ENCODE measurements at regions not wholly inside any gene's neighbourhood (a gene's known extent, or its start where the extent isn't known, plus 50 kb on each side); places are given as distances from the start of the nearest gene placed in this dataset.

DNA sequence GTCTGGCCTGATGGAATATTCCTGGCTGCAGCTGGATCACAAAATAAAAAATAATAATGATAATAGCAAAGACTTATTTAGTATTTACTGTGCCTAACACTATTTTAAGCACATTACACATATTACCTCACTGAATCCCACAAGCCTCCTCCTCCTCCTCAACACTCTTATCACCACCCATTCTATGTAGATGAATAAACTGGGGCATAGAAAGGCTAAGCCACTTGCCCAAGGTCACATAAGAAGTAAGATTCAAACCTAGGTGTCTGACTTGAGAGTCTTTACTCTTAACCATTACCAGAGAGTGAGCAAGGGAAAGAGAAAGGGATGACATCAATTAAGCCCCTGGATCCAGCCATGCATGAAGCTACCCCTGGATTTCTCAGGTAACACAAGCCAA is 493.1 kb downstream of the SHQ1 start:
- no peak for DNase-seq

DNA sequence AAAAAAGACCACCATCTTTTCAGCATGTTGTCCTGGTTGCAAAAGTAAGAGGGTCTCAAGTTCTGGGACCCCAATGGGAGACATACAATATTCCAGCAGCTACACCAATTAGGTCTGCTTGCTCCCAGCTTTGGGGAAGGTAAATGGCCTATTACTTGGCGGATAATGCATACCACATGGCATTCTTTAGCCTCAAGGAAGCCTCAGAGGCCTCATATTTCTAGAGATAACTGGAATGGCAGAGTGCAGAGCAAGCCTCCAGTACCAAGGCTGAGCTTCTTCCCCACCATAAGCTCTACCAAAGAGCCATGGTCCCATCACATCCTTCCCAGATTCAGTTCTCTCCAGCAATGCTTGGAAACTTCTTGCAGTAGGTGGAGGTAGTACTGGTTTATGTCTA is 493.8 kb downstream of the SHQ1 start:
- DNase-seq, result no peak

DNA sequence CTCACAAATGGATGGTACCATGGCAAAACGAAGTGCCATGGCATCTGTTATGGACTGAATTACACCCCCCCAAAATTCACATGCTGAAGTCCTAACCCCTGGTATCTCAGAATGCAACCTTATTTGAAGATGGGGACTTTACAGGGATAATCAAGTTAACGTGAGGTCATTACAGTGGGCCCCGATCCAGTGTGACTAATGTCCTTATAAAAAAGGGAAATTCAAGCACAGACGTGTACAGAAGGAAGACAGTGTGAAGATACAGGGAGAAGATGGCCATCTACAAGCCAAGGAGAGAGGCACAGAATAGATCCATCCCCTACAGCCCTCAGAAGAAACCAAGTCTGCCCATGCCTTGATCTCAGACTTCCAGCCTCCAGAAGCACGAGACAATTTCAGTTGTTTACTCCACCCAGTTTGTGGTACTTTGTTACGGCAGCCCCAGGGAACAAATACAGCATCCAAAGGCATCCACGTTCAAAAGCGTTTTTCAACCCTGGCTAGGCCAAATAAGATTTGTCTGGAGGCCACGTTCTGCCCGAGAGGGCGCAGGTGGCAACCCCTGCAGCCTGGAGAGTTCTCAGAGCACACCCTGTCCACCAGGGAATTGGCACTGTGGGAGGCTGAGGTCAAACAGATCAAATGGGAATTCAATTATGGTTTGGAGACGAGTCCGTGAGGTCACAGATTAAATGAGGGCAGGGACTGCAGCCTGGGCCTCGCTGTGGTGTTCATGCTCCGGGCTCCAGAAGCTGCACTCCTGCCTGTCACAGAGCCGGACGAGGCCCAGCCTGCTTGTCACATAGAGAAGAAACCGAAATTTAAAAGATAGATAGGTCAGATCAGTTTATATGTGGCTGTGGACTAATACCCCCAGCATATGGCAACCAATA is 494.8 kb downstream of the SHQ1 start:
- no peak for DNase-seq

DNA sequence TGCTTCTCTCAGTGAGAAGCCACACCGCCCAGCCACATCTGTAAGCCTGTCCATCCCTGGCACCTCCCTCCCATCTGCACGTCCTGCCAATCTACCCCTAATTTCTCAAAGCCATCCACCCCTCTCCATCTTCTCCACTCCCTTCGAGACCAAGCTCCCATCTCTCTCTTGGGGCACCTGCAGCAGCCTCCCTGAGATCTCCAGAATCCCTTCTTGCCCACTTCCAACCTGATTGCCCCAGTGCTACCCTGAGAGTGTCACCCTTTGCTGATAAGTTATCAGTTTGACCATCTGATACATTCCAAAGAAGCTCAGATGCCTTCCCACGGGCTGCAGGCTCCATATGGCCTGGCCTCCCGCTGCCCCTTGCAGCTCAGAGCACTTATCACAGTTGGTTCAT is 496.1 kb downstream of the SHQ1 start:
- no peak for DNase-seq

DNA sequence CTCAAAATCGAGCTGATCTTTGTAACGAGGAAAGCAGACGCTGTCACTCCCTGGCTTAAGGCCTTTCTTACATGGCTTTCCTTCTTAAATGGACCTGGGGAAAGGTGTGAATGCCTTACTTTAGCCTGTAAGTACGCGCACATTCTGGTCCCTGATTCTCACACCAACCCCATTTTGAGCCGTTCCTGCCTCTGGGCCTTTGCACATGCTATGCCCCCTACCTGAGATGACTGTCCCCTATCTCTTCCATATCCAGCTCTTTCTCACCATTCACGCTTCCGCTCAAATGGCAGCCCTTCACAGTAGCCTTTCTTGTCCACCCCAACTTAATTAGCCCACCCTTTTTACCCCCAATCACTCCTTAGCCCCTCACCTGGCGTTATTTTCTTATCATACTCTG is 496.7 kb downstream of the SHQ1 start:
- no peak for DNase-seq

DNA sequence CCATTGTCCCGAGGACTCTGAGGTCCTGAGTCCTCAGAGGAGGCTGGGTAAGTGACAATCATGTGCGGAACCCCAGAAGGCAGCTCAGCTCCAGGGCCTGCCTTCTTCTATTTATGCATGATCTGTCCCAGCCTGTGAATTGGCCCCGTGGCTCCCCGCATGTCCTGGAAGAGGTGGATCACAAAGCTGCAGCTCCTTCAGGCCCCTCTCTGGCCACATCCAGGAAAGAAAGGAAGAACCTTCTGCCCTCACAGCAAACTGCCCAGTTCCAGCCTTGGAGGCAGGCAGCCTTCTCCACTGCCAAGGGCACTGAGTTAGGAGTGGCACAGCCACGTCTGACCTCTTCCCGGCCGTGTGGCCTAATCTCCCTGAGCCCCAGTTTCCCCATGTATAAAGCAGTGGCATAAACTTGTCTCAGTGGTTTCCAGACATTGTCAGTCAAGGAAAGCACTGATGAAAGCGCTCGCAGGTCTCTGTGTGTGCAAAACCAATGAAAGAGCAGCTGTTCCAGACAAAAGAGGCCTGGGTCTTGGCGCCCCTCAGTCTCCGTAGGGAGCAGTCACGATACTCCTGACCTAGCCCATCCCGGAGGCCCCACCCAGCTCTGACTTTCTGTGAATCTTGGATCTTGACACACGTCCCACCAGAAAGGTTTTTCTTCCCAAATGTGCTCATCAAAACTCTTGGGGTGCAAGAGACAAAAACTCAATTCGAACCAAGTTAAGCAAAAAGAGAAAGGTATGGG is 497.3 kb downstream of the SHQ1 start:
- DNase-seq, result no peak

DNA sequence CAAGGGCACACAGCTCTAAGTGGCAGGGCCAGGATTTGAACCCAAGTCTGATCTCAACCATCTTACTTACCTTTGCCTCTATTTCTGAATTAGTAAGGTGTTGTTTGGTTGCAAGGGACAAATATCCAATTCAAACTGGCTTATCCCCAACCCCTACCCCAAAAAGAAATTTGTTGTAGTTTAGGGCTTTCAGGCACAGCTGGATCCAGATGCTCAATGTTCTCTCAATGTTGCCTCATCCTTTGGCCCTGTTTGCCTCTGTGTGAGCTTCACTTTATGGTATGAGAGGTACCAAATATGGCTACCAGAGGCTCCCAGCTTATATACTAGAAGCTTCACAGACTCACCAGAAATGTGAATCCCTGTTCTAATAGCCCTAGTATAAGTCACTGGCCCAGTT is 499.9 kb downstream of the SHQ1 start:
- DNase-seq, result no peak

DNA sequence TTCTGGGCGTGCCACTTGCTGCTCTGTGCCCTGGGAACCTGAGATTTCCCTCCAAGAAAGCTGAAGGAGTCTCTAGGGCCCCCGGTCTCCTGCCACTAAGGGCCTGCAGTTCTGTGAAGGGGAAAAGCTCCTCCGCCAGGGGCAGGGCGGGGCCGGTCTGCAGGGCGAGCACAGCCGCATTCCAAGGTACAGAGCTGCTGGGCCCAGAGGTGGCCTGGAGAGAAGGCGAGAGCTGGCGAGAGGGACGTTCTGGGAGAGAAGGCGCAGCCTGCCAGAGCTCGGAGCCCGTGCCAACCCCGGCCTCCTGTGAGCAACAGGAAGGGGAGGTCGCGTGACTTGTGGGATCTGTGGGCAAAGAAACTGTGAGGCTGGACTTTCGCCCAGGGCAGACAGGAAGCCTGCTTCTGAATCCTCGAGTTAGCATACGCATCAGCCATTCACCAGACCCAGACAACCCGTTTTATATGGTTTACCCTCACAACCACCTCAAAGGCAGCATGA is 500.4 kb downstream of the SHQ1 start:
- peak; percentile 75 for DNase-seq

DNA sequence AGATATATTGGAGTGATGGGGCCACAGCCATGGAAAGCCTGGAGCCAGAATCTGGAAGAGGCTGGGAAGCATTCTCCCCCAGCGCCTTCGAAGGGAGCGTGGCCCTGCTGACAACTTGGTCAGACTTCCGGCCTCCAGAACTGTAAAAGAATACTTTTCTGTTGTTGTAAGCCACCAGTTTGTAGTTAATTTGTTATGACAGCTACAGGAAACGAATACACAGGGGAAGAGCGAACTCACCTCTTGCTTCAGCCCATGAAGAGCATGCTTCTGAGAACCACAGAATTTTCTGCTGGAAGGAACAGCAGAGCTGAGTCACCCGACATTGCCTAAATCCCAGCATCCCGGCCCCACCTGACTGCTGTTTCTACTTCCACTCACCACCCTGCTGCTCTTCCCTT is 501.7 kb downstream of the SHQ1 start:
- DNase-seq, result peak; percentile 42

DNA sequence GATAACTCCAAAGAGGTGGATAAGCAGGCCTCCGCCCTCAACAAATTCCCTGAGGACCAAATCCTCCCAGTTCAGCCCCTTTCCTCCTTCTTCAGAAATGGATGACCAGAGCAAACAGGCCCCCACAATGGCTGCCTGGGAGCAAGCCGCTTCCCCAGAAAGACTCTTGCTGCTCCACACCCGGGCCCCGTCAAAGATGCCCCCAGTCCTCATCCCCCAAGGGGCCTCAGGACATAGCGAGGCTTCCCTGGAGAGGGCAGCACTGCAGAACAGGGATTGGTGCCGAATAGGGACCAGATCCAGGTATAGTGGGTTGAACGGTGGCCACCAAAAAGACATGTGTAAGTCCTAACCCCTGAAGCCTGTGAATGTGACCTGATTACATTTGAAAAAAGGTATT is 502.3 kb downstream of the SHQ1 start:
- DNase-seq, result no peak

DNA sequence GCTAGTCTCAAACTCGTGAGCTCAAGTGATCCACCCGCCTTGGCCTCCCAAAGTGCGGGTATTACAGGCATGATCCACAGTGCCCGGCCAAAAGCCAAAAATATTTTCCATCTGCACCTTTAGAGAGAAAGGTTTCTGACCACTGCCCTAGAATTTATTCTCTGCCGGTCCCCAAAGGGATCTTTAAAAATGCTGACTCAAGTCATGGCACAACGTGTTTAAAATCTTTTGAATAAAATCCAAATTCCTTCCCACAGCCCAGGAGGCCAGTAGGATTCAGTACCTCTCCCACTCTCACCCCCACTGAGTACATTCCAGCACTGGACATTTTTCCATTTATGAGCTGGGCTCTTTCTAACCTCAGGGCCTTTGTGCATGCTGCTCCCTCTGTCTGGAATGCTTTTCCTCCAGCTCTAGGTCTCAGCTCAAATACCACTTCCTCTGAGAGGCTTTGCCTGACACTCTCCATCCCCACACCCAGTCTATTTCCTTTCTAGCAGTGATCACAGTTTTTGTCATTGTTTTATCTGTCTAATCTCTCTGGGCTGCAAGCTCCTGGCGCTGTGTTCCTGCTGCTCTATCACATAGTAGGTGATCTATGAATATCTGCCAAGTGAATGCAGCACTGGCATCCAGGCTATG is 502.9 kb downstream of the SHQ1 start:
- peak; percentile 54 for DNase-seq

DNA sequence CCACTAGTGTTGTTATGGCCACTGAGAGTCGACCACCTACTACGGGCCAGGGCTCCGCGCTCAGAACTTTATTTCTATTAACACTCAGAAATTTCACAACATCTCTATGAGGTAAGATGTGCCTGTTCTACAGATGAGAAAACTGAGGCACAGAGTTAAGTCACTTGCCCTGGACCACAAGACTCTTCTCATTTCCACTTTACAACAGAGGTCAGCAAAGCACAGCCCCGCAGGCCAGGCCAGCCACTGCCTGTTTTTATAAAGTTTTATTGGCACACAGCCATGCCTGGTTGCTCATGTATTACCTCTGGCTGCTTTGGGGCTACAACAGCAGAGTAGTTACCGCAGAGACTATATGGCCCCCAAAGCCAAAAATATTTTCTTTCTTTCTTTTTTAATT is 503.6 kb downstream of the SHQ1 start:
- DNase-seq, result no peak

DNA sequence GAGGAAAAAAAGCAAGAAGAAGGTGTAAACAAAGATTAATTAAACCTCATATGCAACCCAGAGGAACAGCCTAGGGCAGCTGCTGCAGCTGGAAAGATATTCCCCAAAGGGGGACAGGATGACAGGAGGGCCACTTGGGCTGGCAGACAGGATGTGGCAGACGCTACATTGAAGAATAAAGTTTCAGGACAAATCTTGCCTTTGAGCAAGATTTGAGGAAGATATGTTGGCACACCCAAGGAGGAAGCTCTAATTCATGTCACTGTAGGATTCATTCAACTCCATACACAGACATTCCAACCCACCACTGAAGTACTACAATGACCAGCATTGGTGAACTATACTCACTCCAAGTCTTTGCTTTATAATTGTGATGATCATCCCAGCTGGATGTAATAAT is 504.0 kb downstream of the SHQ1 start:
- DNase-seq, result no peak

DNA sequence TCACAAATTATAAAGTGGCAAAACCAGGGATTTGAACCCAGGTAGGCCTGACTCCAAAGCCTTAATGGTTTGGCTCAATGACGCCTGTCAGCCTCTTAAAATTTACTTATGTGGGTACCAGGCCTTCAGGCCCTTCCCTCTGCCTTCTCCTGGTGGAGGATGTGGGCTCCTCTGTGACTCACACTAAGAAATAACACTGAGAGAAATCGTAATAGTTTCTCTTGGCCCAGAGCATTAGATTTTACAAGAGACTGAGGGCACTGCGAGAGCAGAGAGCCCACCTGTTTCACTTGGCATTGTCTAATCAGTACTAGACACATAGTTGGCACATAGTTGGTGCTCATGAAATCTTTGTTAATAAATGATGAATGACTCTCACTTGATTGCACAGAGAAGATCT is 505.2 kb downstream of the SHQ1 start:
- peak; percentile 79 for DNase-seq

DNA sequence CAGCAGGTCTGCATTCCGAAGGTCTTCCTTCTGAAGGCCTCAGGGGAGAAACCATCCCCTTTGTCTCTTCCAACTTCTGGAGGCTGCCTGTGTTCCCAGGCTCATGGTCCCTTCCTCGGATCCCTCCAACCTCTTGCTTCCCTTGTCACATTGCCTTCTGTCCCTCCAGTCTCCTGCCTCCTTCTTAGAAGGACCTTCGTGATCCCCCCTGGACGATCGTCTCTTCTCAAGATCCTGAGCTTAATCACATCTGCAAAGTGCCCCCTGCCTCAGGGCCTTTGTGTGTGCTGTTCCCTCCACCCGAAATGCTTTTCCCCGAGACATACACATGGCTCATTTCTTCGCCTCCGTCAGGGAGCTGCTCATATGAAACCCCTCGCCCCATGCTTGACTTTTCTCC is 505.8 kb downstream of the SHQ1 start:
- DNase-seq, result no peak

DNA sequence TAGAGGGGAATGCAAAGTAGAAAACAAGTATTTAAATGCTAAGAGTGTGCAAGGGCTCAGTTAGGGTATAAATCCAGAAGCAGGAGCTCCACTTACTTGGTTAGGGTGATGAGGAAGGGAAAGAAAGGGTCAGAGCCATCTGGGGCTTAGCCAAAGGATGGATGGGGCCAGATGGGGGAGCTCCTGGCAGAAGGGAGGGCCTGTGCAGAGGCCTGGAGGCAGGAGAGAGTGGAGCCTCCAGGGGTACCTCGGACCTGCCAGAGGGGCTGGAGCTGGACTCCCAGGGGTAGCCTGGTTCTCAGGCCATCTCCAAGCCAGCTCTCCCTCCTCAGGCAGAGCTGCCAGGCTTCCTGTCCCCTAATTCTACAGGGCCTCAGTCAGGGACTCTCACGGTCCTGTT is 506.3 kb downstream of the SHQ1 start:
- no peak for DNase-seq

DNA sequence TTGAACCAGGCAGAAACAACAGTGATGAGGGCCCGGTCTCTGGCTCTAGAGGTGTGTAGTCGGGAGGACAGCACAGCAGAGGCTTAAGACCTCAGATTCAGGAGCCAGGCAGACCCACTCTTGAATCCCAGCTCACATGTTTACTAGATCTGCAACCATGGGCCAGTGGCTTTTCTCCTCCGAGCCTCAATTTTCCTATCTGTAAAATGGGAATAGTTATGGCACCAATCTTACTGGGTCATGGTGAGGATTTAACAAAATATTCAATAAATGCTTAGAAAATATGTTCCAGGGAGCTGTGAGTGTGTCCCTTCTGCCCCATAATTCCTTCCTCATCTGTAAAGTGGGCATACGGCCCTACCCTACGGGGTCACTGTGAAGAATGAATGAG is 506.9 kb downstream of the SHQ1 start:
- DNase-seq, result no peak

DNA sequence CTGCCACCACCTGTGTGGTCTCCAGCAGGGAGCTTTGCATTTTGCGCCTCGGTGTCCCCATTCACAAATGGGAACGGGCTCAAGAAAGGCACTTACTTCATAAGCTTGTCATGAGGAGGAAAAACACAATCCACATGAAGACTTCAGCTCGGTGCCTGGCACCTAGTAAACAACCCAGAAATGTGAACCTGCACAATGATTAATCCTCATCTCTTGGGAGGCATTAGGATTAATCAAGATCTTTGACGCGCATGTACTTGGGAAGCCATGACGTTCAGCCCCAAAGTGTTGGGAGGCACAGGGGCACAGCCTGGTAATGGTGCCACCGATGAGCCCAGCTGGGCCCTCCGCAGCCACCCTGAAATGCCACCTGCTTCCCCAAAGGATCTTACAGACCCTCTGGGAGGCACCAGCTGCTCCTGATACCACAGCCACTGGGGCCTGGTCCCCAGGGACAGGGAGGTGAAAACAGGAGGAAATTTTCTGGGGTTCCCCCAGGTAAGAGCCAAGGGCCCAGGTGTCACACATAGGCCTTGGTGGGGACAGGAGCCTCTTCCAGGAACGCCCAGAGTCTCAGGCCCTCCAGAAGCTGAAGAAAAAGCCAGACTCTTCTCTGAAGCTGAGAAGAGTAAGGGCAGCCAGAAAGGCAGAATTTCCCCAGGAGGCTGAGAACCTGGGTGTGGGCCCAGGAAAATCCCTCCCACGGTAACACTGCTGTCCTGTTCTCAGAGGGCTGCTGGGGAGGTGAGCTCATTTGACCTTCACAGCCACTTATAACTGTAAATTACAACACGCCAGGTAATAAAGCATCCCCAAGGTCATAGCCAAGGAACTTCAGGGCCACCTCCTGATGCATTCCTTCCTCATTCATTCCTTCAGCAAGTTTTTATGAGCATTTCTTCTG is 507.5 kb downstream of the SHQ1 start:
- DNase-seq, result no peak

DNA sequence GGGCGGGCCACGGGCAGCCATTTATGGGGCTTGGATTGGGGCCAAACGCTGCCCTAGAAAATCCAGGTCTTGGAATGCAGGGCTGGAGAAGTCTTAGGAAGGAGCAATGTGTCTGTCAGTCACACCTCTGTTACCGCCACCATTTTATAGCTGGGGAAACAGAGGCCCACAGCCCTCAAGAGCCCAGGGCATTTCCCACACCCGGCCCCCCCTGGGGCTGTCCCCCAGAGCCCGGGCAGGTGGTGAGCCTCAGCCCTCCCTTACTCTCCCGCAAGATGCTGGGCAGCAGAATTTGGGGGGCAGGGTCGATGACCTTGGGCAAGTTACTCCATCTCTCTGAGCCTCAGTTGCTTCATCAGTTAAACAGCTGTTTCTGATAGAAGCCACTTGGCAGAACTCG is 508.2 kb downstream of the SHQ1 start:
- DNase-seq, result no peak

DNA sequence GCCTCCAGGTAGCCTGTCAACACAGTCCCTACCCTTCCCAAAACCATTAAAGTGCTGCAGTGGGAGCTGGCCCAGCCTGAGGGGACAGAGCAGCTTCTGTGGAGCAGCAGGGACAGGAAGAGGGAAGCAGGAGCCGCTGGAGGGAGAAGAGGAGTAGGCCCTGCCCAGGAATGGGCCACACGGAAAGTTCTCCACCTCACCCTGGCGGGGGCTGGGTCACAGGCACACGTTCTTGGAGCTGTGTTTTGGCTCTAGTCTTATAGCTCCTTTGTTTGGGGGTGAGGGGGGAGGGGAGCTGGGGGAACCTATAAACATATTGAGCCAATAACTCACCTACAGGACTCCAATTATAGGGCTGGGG is 508.6 kb downstream of the SHQ1 start:
- DNase-seq, result no peak

DNA sequence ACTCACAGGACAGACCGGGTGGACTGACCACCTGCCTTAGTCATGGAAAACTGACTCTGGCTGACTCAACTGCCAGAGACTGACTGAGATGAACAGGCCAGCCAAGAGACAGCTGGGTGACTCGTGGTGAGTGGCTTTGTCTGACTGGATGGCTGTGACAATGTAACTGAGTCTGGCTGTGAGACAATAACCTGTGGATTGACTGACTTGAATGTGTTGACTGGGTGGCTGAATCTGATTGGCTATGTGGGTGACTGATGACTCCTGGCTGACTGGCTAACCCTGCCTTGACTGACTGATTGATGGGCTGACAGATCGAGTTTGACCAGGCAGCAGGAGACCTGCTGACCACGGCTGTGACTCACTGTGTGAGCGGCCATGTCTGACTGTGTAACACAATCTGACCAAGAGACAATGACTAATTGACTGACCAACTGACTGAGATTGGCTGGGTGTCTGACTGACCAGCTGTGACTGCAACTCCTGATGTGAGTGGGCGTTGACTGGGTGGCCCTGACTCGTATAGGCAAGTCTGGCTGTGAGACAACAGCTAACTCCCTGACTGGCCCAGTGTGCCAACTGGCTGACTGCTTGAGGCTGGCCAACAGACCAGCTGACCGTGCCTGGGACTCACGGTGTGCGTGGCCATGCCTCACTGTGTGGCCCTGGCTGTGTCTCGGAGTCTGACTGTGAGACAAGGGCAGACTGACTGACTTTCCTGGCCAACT is 509.1 kb downstream of the SHQ1 start:
- DNase-seq, result peak; percentile 61
